Panc1 (cell line): ENCODE measurements at regions not wholly inside any gene's neighbourhood (a gene's known extent, or its start where the extent isn't known, plus 50 kb on each side); places are given as distances from the start of the nearest gene placed in this dataset.

Experiments
- ATAC-seq: fragments of 200-7000 bp; cut with Tn5 transposase; 2 replicates; pipeline ENCODE4 v1.9.1; 2020; ENCODE audit warnings: mild to moderate bottlenecking, moderate library complexity
- BruUV-seq: library from RNA; stranded (reverse); fragments of 400-500 nt; replicated peaks from 2 replicates; lab custom pipeline; 2021; lab: Mats Ljungman, UMichigan
- CTCF ChIA-PET: fragments of 300-600 bp; sonication (Branson Sonifier 250); formaldehyde crosslinking; loops from one replicate; lab custom pipeline; 2022; ENCODE audit warnings: antibody characterized with exemption; lab: Charles Lee
- POLR2A ChIA-PET: fragments of 300-600 bp; sonication (Branson Sonifier 250); formaldehyde crosslinking; loops from one replicate; lab custom pipeline; 2022; ENCODE audit warnings: antibody characterized with exemption; lab: Charles Lee
- DNase-seq: peaks from one replicate; pipeline ENCODE4 v3.0.0-alpha.2; 2010; ENCODE audit warnings: low read depth, low spot score
- H3K27ac ChIP-seq: 2 replicates; pipeline ENCODE4 v1.5.1; 2011; ENCODE audit warnings: mild to moderate bottlenecking, low read length, inconsistent platforms
- H3K27me3 ChIP-seq: fragments of 200-500 bp; sonication (Bioruptor generic); 2 replicates; pipeline ENCODE4 v1.6.0; 2014; ENCODE audit warnings: low read length, inconsistent platforms; ENCODE audit not compliant: control insufficient read depth, insufficient read depth
- H3K36me3 ChIP-seq: fragments of 200-500 bp; sonication (Bioruptor generic); 2 replicates; pipeline ENCODE4 v1.5.1; 2014; ENCODE audit warnings: inconsistent platforms, mild to moderate bottlenecking, low read length, moderate library complexity; ENCODE audit not compliant: control insufficient read depth, insufficient read depth
- H3K4me1 ChIP-seq: 2 replicates; pipeline ENCODE4 v1.5.1; 2011; ENCODE audit warnings: inconsistent platforms, mild to moderate bottlenecking, low read length, moderate library complexity; ENCODE audit not compliant: control insufficient read depth, insufficient read depth
- H3K4me3 ChIP-seq, 2 experiments: 2 replicates each; pipeline ENCODE4 v1.5.1; 2011 to 2012; ENCODE audit warnings: low read depth in 2 of 2, low read length in 2 of 2, mild to moderate bottlenecking in 2 of 2, inconsistent platforms in 1 of 2, moderate library complexity in 1 of 2
- H3K9me3 ChIP-seq: fragments of 200-500 bp; sonication (Bioruptor generic); 2 replicates; pipeline ENCODE4 v1.5.1; 2014; ENCODE audit warnings: low read depth, mild to moderate bottlenecking, inconsistent platforms, low read length, moderate library complexity; ENCODE audit not compliant: control insufficient read depth, insufficient read depth
- POLR2AphosphoS5 ChIP-seq: IDR thresholded peaks from 2 replicates; pipeline ENCODE4 v1.6.1; 2012; ENCODE audit warnings: mild to moderate bottlenecking, low read depth, low read length, moderate library complexity
- SIN3A ChIP-seq: IDR thresholded peaks from 2 replicates; pipeline ENCODE4 v1.6.1; 2012; ENCODE audit warnings: low read depth, mild to moderate bottlenecking, low read length, moderate library complexity, borderline replicate concordance; ENCODE audit not compliant: insufficient read depth
- TCF7L2 ChIP-seq: IDR thresholded peaks from 2 replicates; pipeline ENCODE4 v1.6.1; 2011; ENCODE audit warnings: mild to moderate bottlenecking, low read depth, low read length, inconsistent platforms
- in situ Hi-C: cut with HindIII; loops from 2 replicates; pipeline ENCODE4 v1.10.0; 2016; ENCODE audit warnings: low sequenced_read_pairs, low pct_unique_long_range_greater_than_20kb
- intact Hi-C: fragments of 100-400 bp; cut with micrococcal nuclease; formaldehyde crosslinking; loops from one replicate; pipeline ENCODE4 v1.10.0; 2022; ENCODE audit not compliant: unreplicated experiment
- TF ChIP-seq, protein P1 (sequence below): fragments of 450-650 bp; IDR thresholded peaks from 2 replicates; pipeline ENCODE4 v1.5.1; 2017; ENCODE audit warnings: mild to moderate bottlenecking
- TF ChIP-seq, protein P2 (sequence below), 2 experiments: IDR thresholded peaks; 2 replicates each; pipeline ENCODE4 v1.6.1; 2011 to 2012; ENCODE audit warnings: low read depth in 2 of 2, control low read depth in 1 of 2, low read length in 1 of 2, mild to moderate bottlenecking in 1 of 2, moderate library complexity in 1 of 2; ENCODE audit not compliant: insufficient read depth in 1 of 2

DNA sequence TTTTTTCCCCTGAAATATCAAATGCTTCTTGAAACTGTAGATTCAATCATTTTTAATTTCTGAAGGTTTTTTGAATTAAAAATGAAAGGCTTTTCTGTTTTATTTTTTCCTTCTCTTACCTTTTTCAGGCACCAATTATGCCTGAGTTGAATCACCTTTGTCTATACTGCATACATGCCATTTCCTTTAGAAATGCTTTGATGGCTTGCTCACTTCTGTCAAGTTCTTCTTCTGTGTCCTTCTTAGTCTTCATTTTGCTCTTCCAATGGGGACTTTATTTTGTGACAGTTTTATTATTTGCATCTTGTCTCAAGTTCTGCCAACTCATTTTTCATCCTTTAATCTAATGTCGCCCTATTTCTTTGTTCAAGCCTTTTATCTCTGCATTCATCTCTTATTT is 121.9 kb upstream of the PRL start:
- in situ Hi-C loops (no loop called here), intact Hi-C loops (no loop called here)
- Histone ChIP-seq H3K4me3 (no peak overlapping the region), H3K9me3 (peaks cover 18% of the 10 kb centered on the region; the same call in 1 of the 2 replicates), H3K27me3 (no peaks in the 10 kb centered on the region), H3K4me1 (no peaks in the 10 kb centered on the region), H3K27ac (no peak overlapping the region), H3K36me3 (no peaks in the 10 kb centered on the region)
- ChIA-PET POLR2A (no interaction called here), CTCF (no interaction called here)
- no peak for DNase-seq
- TF ChIP-seq POLR2AphosphoS5, result no peak
- TF ChIP-seq TCF7L2, result no peak
- TF ChIP-seq, protein P1, sequence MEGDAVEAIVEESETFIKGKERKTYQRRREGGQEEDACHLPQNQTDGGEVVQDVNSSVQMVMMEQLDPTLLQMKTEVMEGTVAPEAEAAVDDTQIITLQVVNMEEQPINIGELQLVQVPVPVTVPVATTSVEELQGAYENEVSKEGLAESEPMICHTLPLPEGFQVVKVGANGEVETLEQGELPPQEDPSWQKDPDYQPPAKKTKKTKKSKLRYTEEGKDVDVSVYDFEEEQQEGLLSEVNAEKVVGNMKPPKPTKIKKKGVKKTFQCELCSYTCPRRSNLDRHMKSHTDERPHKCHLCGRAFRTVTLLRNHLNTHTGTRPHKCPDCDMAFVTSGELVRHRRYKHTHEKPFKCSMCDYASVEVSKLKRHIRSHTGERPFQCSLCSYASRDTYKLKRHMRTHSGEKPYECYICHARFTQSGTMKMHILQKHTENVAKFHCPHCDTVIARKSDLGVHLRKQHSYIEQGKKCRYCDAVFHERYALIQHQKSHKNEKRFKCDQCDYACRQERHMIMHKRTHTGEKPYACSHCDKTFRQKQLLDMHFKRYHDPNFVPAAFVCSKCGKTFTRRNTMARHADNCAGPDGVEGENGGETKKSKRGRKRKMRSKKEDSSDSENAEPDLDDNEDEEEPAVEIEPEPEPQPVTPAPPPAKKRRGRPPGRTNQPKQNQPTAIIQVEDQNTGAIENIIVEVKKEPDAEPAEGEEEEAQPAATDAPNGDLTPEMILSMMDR, result no peak
- TF ChIP-seq SIN3A, result no peak
- TF ChIP-seq, protein P2, sequence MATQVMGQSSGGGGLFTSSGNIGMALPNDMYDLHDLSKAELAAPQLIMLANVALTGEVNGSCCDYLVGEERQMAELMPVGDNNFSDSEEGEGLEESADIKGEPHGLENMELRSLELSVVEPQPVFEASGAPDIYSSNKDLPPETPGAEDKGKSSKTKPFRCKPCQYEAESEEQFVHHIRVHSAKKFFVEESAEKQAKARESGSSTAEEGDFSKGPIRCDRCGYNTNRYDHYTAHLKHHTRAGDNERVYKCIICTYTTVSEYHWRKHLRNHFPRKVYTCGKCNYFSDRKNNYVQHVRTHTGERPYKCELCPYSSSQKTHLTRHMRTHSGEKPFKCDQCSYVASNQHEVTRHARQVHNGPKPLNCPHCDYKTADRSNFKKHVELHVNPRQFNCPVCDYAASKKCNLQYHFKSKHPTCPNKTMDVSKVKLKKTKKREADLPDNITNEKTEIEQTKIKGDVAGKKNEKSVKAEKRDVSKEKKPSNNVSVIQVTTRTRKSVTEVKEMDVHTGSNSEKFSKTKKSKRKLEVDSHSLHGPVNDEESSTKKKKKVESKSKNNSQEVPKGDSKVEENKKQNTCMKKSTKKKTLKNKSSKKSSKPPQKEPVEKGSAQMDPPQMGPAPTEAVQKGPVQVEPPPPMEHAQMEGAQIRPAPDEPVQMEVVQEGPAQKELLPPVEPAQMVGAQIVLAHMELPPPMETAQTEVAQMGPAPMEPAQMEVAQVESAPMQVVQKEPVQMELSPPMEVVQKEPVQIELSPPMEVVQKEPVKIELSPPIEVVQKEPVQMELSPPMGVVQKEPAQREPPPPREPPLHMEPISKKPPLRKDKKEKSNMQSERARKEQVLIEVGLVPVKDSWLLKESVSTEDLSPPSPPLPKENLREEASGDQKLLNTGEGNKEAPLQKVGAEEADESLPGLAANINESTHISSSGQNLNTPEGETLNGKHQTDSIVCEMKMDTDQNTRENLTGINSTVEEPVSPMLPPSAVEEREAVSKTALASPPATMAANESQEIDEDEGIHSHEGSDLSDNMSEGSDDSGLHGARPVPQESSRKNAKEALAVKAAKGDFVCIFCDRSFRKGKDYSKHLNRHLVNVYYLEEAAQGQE (IDR thresholded peaks at IDR 0.05; ENCODE audit: insufficient read depth in 1 of 2, low read depth in 2 of 2, low read length in 1 of 2), result no peak
- no TSS peak for BruUV-seq
- no peak for ATAC-seq

DNA sequence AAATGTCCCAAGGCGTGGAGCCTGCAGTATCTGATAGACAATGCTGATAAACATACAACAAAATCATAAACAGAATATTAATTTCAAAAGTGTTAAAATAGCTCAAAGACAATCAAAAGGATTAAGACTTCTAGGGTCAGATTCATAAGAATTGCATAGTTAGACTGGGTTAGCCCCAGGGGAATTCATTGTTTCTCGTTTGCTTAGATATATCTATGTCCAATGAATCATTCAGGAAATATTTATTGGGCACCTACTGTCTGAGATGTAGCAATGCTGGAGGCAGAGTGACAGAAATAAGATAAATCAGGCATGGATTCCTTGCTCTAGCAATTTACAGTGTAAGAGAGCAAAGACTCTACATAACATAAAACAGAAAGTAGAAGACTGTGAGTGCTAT is 124.4 kb upstream of the PRL start:
- no peaks in the 10 kb centered on the region for H3K27me3 ChIP-seq
- ChIA-PET POLR2A (no interaction called here), CTCF (no interaction called here)
- H3K9me3 ChIP-seq, result peaks cover 18% of the 10 kb centered on the region; the same call in 1 of the 2 replicates
- H3K4me1 ChIP-seq, result no peaks in the 10 kb centered on the region
- H3K27ac ChIP-seq, result no peak overlapping the region
- no peak for TF ChIP-seq POLR2AphosphoS5
- TF ChIP-seq, protein P1, result no peak
- TF ChIP-seq SIN3A, result no peak
- TF ChIP-seq, protein P2 (IDR thresholded peaks at IDR 0.05; ENCODE audit: insufficient read depth in 1 of 2, low read depth in 2 of 2, low read length in 1 of 2), result no peak
- no peak for TF ChIP-seq TCF7L2
- H3K36me3 ChIP-seq, result no peaks in the 10 kb centered on the region
- H3K4me3 ChIP-seq, result no peak overlapping the region
- no peak for DNase-seq
- intact Hi-C loops (no loop called here), in situ Hi-C loops (no loop called here)
- no peak for ATAC-seq
- BruUV-seq, result no TSS peak
